Gastroesophageal sphincter (tissue), 4 donors: ENCODE measurements at regions not wholly inside any gene's neighbourhood (a gene's known extent, or its start where the extent isn't known, plus 50 kb on each side); places are given as distances from the start of the nearest gene placed in this dataset.
A peak's percentile ranks its signal among the peaks of the same experiment; 100 is the strongest.

Experiments used
- ATAC-seq: fragments of 150-250 bp; one replicate; pipeline ENCODE4 v1.9.1; 2016; ENCODE audit warnings: mild to moderate bottlenecking, moderate library complexity
- H3K27ac ChIP-seq, 4 donors: fragments of 200-600 bp; sonication (generic) in 3 of 4; 1 replicate in 3 of 4; 2 replicates in 1 of 4; pipeline ENCODE4 v1.5.1; 2016 to 2019
- H3K27me3 ChIP-seq: fragments of 200-600 bp; sonication (generic); one replicate; pipeline ENCODE4 v1.5.1; 2019
- H3K36me3 ChIP-seq, 2 donors: fragments of 200-600 bp; sonication (generic); one replicate each; pipeline ENCODE4 v1.5.1; 2019; ENCODE audit warnings: control low read depth in 1 of 2
- H3K4me1 ChIP-seq, 3 donors: fragments of 200-600 bp; sonication (generic); 1 replicate in 2 of 3; 2 replicates in 1 of 3; pipeline ENCODE4 v1.5.1; 2016 to 2019; ENCODE audit warnings: control low read depth in 2 of 3
- H3K4me3 ChIP-seq, 2 donors: fragments of 200-600 bp; sonication (generic); one replicate each; pipeline ENCODE4 v1.5.1; 2019; ENCODE audit warnings: mild to moderate bottlenecking in 1 of 2, moderate library complexity in 1 of 2
- H3K9me3 ChIP-seq, 3 donors: fragments of 200-600 bp; sonication (generic); one replicate each; pipeline ENCODE4 v1.5.1; 2017 to 2019; ENCODE audit warnings: control low read depth in 2 of 3
- CTCF ChIP-seq, 4 experiments: fragments of 200-600 bp in 2 of 4; fragments of 450-650 bp in 2 of 4; sonication (generic) in 1 of 4; IDR thresholded peaks; one replicate each; pipeline ENCODE4 v1.5.1; 2017 to 2019; ENCODE audit warnings: antibody characterized with exemption in 4 of 4, mild to moderate bottlenecking in 2 of 4, moderate library complexity in 2 of 4
- EP300 ChIP-seq: sonication (generic); formaldehyde crosslinking; IDR thresholded peaks from one replicate; pipeline ENCODE4 v1.6.1; 2017; ENCODE audit warnings: antibody characterized with exemption, mild to moderate bottlenecking
- POLR2A ChIP-seq, 2 donors: fragments of 450-650 bp; IDR thresholded peaks; one replicate each; pipeline ENCODE4 v1.6.1; 2017; ENCODE audit warnings: antibody characterized with exemption in 2 of 2, mild to moderate bottlenecking in 2 of 2, moderate library complexity in 1 of 2
- POLR2AphosphoS5 ChIP-seq: sonication (generic); formaldehyde crosslinking; IDR thresholded peaks from one replicate; pipeline ENCODE4 v1.6.1; 2017; ENCODE audit warnings: antibody characterized with exemption
- WGBS, 2 donors: methylation state at CpG; one replicate each; pipeline ENCODE4 v1.1.5; 2018; ENCODE audit warnings: low coverage in 1 of 2; 5-methylcytosine and 5-hydroxymethylcytosine counted together

- H3K4me3 ChIP-seq, result no peak overlapping the region
- H3K4me1 ChIP-seq, result peaks cover 0 to 13% (median 3%) of the 10 kb centered on the region in 3 donors
- H3K9me3 ChIP-seq, result no peaks in the 10 kb centered on the region
- no peaks in the 10 kb centered on the region for H3K27me3 ChIP-seq
- no peak for ATAC-seq
- TF ChIP-seq EP300, result no peak
- TF ChIP-seq CTCF (IDR thresholded peaks at IDR 0.05), result no peak
- no peak for TF ChIP-seq POLR2A (IDR thresholded peaks at IDR 0.05)
- TF ChIP-seq POLR2AphosphoS5, result no peak
- no peak overlapping the region for H3K27ac ChIP-seq
- WGBS, 2 donors, result 79 to 87% methylated on average over 2 of the region's 2 CpGs
- no peaks in the 10 kb centered on the region for H3K36me3 ChIP-seq
Measured at GRCh38 chr12:94760786-94761185, 110.4 kb upstream of the TMCC3 start.

DNA sequence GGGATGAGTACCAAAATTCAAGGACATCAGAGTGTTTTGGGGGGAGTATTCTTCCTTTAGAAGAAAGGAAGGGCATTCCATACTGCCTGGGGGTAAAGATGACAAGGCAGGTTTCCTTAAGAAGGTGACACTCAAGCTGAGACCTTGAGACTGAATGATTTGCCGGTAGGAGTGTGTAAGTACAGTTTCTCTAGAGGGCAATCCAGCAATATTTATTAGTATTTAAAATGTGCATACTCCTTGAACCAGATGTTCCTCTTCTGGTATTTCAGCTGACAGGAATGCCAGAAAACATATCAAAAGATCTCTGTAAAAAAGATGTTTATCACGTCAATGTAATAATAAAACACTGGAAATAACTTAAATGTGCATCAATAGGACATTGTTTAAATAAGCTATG, 106.4 kb upstream of the TMCC3 start:
- no peaks in the 10 kb centered on the region for H3K36me3 ChIP-seq
- H3K27me3 ChIP-seq, result no peaks in the 10 kb centered on the region
- H3K27ac ChIP-seq, result no peak overlapping the region
- WGBS, 2 donors, result 39 to 42% methylated on average over 2 of the region's 2 CpGs
- no peak for TF ChIP-seq POLR2A (IDR thresholded peaks at IDR 0.05)
- no peak for TF ChIP-seq POLR2AphosphoS5
- no peak for TF ChIP-seq EP300
- no peak for TF ChIP-seq CTCF (IDR thresholded peaks at IDR 0.05)
- ATAC-seq, result no peak
- H3K4me1 ChIP-seq, result no peaks in the 10 kb centered on the region
- no peak overlapping the region for H3K4me3 ChIP-seq
- no peaks in the 10 kb centered on the region for H3K9me3 ChIP-seq

DNA sequence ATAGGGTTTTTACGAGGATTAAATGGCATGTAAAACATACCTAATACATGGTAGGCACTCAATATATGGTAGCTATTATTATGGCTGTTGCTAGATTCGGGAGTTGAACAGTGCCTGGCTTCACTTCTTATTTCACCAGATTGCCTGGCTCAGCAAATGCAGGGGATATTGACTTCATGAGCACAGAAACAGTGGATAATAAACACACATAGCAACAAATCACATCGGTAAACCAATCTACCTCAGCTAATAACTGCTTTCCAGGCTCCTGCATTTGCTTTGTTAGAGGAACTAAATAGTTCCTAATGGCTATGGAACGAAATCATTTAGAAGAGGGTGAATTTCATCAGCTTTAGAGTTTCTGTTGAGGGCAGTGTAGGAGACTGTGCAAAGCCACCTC, 105.2 kb upstream of the TMCC3 start:
- H3K4me3 ChIP-seq, result no peak overlapping the region
- H3K27ac ChIP-seq, result no peak overlapping the region
- no peak for ATAC-seq
- H3K9me3 ChIP-seq, result no peaks in the 10 kb centered on the region
- H3K4me1 ChIP-seq, result no peaks in the 10 kb centered on the region
- H3K27me3 ChIP-seq, result no peaks in the 10 kb centered on the region
- 87 to 90% methylated on average over 2 to 4 of the region's 4 CpGs for WGBS, 2 donors
- no peak for TF ChIP-seq POLR2A (IDR thresholded peaks at IDR 0.05)
- no peak for TF ChIP-seq EP300
- TF ChIP-seq CTCF (IDR thresholded peaks at IDR 0.05), result no peak
- TF ChIP-seq POLR2AphosphoS5, result no peak
- no peaks in the 10 kb centered on the region for H3K36me3 ChIP-seq

- Histone ChIP-seq H3K36me3 (no peaks in the 10 kb centered on the region), H3K27me3 (no peaks in the 10 kb centered on the region), H3K9me3 (no peaks in the 10 kb centered on the region), H3K4me1 (no peaks in the 10 kb centered on the region), H3K27ac (no peak overlapping the region), H3K4me3 (no peak overlapping the region)
- TF ChIP-seq POLR2A (IDR thresholded peaks at IDR 0.05), result no peak
- TF ChIP-seq EP300, result no peak
- TF ChIP-seq CTCF (IDR thresholded peaks at IDR 0.05), result no peak
- TF ChIP-seq POLR2AphosphoS5, result no peak
- ATAC-seq, result no peak
Measured at GRCh38 chr12:94754653-94755052, 104.3 kb upstream of the TMCC3 start.

GRCh38 chr12:94753036-94753679, 102.8 kb upstream of the TMCC3 start:
- ATAC-seq, result peak; percentile 71
- H3K4me1 ChIP-seq, result no peaks in the 10 kb centered on the region
- no peak overlapping the region for H3K4me3 ChIP-seq
- H3K9me3 ChIP-seq, result no peaks in the 10 kb centered on the region
- no peak for TF ChIP-seq POLR2AphosphoS5
- TF ChIP-seq POLR2A (IDR thresholded peaks at IDR 0.05), result no peak
- no peak for TF ChIP-seq CTCF (IDR thresholded peaks at IDR 0.05)
- TF ChIP-seq EP300, result no peak
- no peaks in the 10 kb centered on the region for H3K36me3 ChIP-seq
- no peak overlapping the region for H3K27ac ChIP-seq
- WGBS, 2 donors, result 72 to 87% methylated on average over 3 to 6 of the region's 7 CpGs
- no peaks in the 10 kb centered on the region for H3K27me3 ChIP-seq
